Parathyroid adenoma (tissue), 2 donors: ENCODE measurements at regions not wholly inside any gene's neighbourhood (a gene's known extent, or its start where the extent isn't known, plus 50 kb on each side); places are given as distances from the start of the nearest gene placed in this dataset.

Experiments
- H2AFZ ChIP-seq: fragments of 300-600 bp; sonication (generic); one replicate; pipeline ENCODE4 v1.7.0; 2017; ENCODE audit warnings: antibody characterized with exemption, mild to moderate bottlenecking
- H3K27ac ChIP-seq: fragments of 300-600 bp; sonication (generic); one replicate; pipeline ENCODE4 v1.7.0; 2017
- H3K27me3 ChIP-seq: fragments of 300-600 bp; sonication (generic); one replicate; pipeline ENCODE4 v1.7.0; 2017; ENCODE audit warnings: low read length; ENCODE audit not compliant: control insufficient read depth, insufficient read depth
- H3K36me3 ChIP-seq: fragments of 300-600 bp; sonication (generic); one replicate; pipeline ENCODE4 v1.7.0; 2017; ENCODE audit warnings: low read length; ENCODE audit not compliant: control insufficient read depth, insufficient read depth
- H3K4me1 ChIP-seq: fragments of 300-600 bp; sonication (generic); one replicate; pipeline ENCODE4 v1.7.0; 2017; ENCODE audit warnings: control low read depth
- H3K4me2 ChIP-seq: fragments of 300-600 bp; sonication (generic); one replicate; pipeline ENCODE4 v1.7.0; 2017; ENCODE audit warnings: low read length
- H3K4me3 ChIP-seq: fragments of 300-600 bp; sonication (generic); one replicate; pipeline ENCODE4 v1.7.0; 2017; ENCODE audit warnings: low read depth, low read length
- H3K79me2 ChIP-seq: fragments of 300-600 bp; sonication (generic); one replicate; pipeline ENCODE4 v1.7.0; 2017; ENCODE audit warnings: control low read depth
- H3K9ac ChIP-seq: fragments of 300-600 bp; sonication (generic); one replicate; pipeline ENCODE4 v1.7.0; 2017; ENCODE audit warnings: mild to moderate bottlenecking
- H3K9me3 ChIP-seq: fragments of 300-600 bp; sonication (generic); one replicate; pipeline ENCODE4 v1.7.0; 2017; ENCODE audit warnings: low read length; ENCODE audit not compliant: control insufficient read depth
- TF ChIP-seq, protein P1 (sequence below): fragments of 300-600 bp; sonication (generic); IDR thresholded peaks from one replicate; pipeline ENCODE4 v1.7.0; 2017; ENCODE audit warnings: antibody characterized with exemption, mild to moderate bottlenecking
- donor health status: primary hyperparathyroidism.

DNA sequence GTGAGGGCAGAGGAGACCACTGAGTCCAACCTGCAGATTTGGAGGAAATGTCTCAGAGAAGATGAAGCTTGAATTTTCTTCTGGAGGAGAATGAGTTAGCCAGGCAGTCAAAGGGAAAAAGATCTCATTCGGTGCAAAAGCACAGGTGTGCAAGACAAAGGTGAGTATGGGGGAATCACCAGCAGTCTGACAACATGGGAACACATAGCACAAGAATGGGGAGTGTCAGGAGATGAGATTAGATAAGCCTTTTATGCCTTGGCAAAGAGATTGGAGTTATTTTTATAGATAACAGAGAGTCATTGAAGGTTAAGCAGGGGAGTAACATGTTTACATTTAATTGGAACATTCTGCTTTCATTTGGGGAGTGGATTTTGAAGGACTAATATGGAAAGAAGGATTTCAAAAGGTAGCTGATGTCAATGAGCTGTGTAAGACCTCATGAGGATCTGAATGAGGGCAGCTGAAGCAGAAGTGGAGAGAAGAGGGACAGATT, 171.3 kb upstream of the NTF3 start:
- H2AFZ ChIP-seq, result no peak overlapping the region
- H3K4me3 ChIP-seq, result no peak overlapping the region
- H3K4me1 ChIP-seq, result no peaks in the 10 kb centered on the region
- H3K9me3 ChIP-seq, result no peaks in the 10 kb centered on the region
- no peak overlapping the region for H3K27ac ChIP-seq
- H3K79me2 ChIP-seq, result no peaks in the 10 kb centered on the region
- no peaks in the 10 kb centered on the region for H3K36me3 ChIP-seq
- no peak overlapping the region for H3K4me2 ChIP-seq
- H3K27me3 ChIP-seq, result no peaks in the 10 kb centered on the region
- H3K9ac ChIP-seq, result no peak overlapping the region
- TF ChIP-seq, protein P1, sequence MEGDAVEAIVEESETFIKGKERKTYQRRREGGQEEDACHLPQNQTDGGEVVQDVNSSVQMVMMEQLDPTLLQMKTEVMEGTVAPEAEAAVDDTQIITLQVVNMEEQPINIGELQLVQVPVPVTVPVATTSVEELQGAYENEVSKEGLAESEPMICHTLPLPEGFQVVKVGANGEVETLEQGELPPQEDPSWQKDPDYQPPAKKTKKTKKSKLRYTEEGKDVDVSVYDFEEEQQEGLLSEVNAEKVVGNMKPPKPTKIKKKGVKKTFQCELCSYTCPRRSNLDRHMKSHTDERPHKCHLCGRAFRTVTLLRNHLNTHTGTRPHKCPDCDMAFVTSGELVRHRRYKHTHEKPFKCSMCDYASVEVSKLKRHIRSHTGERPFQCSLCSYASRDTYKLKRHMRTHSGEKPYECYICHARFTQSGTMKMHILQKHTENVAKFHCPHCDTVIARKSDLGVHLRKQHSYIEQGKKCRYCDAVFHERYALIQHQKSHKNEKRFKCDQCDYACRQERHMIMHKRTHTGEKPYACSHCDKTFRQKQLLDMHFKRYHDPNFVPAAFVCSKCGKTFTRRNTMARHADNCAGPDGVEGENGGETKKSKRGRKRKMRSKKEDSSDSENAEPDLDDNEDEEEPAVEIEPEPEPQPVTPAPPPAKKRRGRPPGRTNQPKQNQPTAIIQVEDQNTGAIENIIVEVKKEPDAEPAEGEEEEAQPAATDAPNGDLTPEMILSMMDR, result no peak

DNA sequence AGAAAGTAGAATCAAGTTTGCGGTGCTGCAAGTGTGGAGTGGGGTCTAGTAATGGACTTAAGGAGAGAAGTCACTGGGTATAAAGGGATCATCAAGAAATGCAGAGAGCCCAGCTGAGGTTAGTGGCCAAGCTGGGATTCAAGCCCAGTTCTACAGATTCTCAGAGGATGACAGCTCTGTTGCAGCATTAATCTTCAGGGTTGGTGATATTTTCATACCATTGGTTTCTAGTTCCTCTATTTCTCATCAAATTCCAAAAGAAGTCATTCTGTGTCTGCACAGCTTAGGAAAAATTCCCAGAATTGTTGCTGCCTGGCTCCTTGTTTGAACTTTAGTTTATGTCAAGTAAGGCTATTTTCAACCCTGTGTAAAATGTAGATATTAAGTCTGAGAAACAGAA, 169.5 kb upstream of the NTF3 start:
- TF ChIP-seq, protein P1, result no peak
- Histone ChIP-seq H2AFZ (no peak overlapping the region), H3K9ac (no peak overlapping the region), H3K9me3 (no peaks in the 10 kb centered on the region), H3K4me1 (no peaks in the 10 kb centered on the region), H3K27me3 (no peaks in the 10 kb centered on the region), H3K4me2 (no peak overlapping the region), H3K36me3 (no peaks in the 10 kb centered on the region), H3K79me2 (no peaks in the 10 kb centered on the region), H3K27ac (no peak overlapping the region), H3K4me3 (no peak overlapping the region)

DNA sequence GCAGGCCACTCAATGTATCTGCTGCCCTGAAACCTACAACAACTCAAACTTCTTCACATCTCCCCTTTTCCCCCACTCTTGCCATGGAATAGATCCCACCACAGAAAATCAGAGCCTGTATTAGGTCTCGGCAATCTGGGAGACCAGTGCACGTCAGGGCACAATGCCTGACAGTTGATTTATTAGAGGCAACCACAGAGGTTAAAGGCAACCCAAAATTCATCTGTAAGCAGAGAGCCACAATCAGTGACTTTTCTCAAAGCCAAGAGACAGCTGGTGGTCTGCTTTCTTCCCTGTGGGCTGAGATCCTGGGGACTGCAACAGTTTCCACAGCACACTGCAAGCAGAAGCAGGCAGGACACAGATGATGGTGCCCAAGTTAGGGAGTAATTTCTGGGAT, 169.0 kb upstream of the NTF3 start:
- no peaks in the 10 kb centered on the region for H3K27me3 ChIP-seq
- no peak overlapping the region for H2AFZ ChIP-seq
- no peaks in the 10 kb centered on the region for H3K4me1 ChIP-seq
- H3K27ac ChIP-seq, result no peak overlapping the region
- no peaks in the 10 kb centered on the region for H3K36me3 ChIP-seq
- TF ChIP-seq, protein P1, result no peak
- no peak overlapping the region for H3K9ac ChIP-seq
- H3K4me2 ChIP-seq, result no peak overlapping the region
- H3K4me3 ChIP-seq, result no peak overlapping the region
- H3K79me2 ChIP-seq, result no peaks in the 10 kb centered on the region
- H3K9me3 ChIP-seq, result no peaks in the 10 kb centered on the region

DNA sequence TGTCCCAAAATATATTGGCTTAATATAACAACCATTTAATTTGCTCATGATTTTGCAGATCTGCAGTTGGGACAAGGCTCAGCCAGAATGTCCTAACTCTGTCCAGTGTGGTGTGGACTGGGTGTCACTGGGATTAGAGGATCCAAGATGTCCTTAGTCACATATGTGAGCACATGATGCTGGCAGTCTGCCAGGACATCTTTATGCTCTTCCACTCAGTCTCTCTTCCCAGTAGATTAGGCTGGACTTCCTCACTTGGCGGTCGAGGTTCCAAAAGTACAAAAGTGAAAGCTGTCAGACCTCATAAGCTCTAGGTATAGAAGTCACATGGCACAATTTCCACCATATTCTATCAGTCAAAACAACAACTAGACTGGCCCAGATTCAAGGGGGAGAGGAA, 167.9 kb upstream of the NTF3 start:
- Histone ChIP-seq H3K4me1 (no peaks in the 10 kb centered on the region), H3K79me2 (no peaks in the 10 kb centered on the region), H3K36me3 (no peaks in the 10 kb centered on the region), H3K27ac (no peak overlapping the region), H3K9ac (no peak overlapping the region), H3K4me2 (no peak overlapping the region), H3K9me3 (no peaks in the 10 kb centered on the region), H2AFZ (no peak overlapping the region), H3K27me3 (no peaks in the 10 kb centered on the region), H3K4me3 (no peak overlapping the region)
- TF ChIP-seq, protein P1, result no peak

DNA sequence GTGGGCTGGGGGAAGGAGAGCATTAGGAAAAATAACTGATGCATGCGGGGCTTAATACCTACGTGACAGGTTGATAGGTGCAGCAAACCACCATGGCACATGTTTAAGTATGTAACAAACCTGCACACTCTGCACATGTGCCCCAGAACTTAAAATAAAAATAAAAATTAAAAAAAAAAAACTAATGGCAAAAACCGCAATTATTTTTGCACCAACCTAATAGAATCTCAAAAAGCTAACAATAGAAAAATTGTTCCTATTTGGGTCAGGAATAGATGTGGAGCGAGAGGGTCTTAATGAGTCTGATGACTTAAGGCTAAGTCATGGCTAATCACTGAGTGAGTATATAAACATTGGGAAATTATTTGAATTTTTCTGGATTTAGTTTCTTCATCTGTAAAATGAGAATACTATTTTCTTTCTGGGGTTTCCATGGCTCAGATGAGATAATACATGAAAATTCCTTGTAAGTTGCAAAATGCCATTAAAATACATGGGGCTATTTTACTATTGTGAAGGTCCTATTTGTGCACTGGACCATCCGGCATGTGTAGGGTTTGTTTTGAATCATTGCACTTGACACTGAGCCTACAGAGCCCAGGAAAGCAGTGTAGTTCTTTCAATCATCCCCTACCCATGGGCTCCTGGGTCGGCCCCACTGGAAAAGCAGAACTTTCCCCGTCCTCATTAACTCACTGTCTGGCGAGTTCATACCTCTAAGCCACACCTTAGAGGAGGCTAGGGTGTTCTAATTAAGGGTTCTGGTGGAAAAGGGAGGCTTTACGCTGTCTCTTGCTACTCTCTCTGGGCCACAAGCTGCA, 164.1 kb upstream of the NTF3 start:
- TF ChIP-seq, protein P1, result no peak
- no peaks in the 10 kb centered on the region for H3K9me3 ChIP-seq
- H3K4me2 ChIP-seq, result no peak overlapping the region
- no peaks in the 10 kb centered on the region for H3K79me2 ChIP-seq
- H3K4me3 ChIP-seq, result no peak overlapping the region
- H3K27me3 ChIP-seq, result no peaks in the 10 kb centered on the region
- no peak overlapping the region for H2AFZ ChIP-seq
- no peak overlapping the region for H3K27ac ChIP-seq
- no peak overlapping the region for H3K9ac ChIP-seq
- no peaks in the 10 kb centered on the region for H3K4me1 ChIP-seq
- H3K36me3 ChIP-seq, result no peaks in the 10 kb centered on the region
